ENCODE measurements at regions not wholly inside any gene's neighbourhood (a gene's known extent, or its start where the extent isn't known, plus 50 kb on each side); places are given as distances from the start of the nearest gene placed in this dataset.
"Not testable (repeated sequence)": the region's sequence is repeated elsewhere in the genome, so short reads cannot be mapped to it uniquely, and the experiment has no call there.

GRCh38 chr1:116851189-116851588 lies 58.5 kb upstream of the PTGFRN start:
- TF ChIP-seq CTCF (IDR thresholded peaks at IDR 0.05; ENCODE audit: poor library complexity); EZH2phosphoT487 (IDR thresholded peaks at IDR 0.05; ENCODE audit: low read depth, severe bottlenecking, unreplicated experiment); EZH2 (IDR thresholded peaks at IDR 0.05; ENCODE audit: borderline replicate concordance): not testable (repeated sequence)
